ENCODE measurements at regions not wholly inside any gene's neighbourhood (a gene's known extent, or its start where the extent isn't known, plus 50 kb on each side); places are given as distances from the start of the nearest gene placed in this dataset.

DNA sequence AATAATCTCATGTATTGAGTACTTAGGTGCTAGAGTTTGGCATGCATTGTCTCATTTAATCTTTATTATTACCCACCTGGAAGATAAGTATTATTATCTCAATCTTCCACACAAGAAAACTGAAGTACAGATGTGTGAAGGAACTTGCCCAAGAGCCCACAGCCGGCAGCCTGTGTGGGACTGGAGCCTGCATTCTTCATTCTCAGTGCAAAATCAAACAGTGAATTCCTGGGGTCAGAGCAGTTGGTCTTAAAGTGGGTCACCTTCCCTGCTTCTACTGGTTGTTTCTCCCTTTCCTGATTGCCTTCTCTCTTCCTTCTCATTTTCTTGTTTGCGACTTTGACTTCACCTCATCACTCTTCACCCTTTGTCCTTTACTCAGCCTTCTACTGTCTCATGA lies 144.7 kb upstream of the LYZL1 start:
- in situ Hi-C loops (cut with MboI; ENCODE audit: low sequenced_read_pairs, unreplicated experiment): loop anchor here (25.0 kb wide), 1 partner anchor 482 kb away; no protein-coding TSS in a partner anchor
- TF ChIP-seq, protein P1, sequence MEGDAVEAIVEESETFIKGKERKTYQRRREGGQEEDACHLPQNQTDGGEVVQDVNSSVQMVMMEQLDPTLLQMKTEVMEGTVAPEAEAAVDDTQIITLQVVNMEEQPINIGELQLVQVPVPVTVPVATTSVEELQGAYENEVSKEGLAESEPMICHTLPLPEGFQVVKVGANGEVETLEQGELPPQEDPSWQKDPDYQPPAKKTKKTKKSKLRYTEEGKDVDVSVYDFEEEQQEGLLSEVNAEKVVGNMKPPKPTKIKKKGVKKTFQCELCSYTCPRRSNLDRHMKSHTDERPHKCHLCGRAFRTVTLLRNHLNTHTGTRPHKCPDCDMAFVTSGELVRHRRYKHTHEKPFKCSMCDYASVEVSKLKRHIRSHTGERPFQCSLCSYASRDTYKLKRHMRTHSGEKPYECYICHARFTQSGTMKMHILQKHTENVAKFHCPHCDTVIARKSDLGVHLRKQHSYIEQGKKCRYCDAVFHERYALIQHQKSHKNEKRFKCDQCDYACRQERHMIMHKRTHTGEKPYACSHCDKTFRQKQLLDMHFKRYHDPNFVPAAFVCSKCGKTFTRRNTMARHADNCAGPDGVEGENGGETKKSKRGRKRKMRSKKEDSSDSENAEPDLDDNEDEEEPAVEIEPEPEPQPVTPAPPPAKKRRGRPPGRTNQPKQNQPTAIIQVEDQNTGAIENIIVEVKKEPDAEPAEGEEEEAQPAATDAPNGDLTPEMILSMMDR (IDR thresholded peaks at IDR 0.05; ENCODE audit: borderline replicate concordance, control extremely low read depth, extremely low read depth, insufficient read depth, missing control alignments): no peak
- no peak for DNase-seq (ENCODE audit: low spot score)

DNA sequence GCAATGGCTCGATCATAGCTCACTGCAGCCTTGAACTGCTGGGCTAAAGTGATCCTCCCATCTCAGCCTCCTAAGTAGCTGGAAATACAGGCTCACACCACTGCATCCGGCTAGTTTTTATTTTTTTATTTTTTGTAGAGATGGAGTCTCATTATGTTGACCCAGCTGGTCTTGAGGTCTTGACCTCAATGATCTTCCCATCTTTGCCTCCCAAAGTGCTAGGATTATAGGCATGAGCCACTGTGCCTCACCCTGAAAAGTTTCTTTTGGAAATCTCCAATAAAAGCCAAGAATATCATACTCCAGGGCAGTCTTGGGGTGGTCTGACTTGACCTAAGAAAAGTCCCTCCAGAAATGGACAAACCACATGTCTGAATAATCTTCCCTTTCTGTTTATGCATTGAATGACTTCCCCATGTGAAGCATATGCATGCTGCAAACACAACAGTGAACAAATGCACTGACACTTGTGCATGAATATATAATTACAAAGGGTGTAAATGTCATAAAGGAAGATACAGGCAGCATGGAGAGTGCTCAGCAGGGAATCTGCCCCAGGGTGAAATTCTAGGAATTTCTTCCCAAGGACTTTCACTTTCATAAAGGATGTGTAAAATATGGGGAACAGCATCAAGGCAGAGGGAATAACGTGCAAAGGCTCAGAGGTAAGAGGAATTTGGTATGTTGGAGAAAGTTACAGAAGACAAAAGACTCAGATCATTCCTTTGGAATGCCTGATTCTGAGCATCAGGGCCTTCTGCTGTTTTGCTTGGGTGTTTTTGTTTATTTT lies 142.4 kb upstream of the LYZL1 start:
- in situ Hi-C loops (cut with MboI; ENCODE audit: low sequenced_read_pairs, unreplicated experiment): loop anchor here (25.0 kb wide), 1 partner anchor 484 kb away; no protein-coding TSS in a partner anchor
- TF ChIP-seq, protein P1 (IDR thresholded peaks at IDR 0.05; ENCODE audit: borderline replicate concordance, control extremely low read depth, extremely low read depth, insufficient read depth, missing control alignments): no peak

DNA sequence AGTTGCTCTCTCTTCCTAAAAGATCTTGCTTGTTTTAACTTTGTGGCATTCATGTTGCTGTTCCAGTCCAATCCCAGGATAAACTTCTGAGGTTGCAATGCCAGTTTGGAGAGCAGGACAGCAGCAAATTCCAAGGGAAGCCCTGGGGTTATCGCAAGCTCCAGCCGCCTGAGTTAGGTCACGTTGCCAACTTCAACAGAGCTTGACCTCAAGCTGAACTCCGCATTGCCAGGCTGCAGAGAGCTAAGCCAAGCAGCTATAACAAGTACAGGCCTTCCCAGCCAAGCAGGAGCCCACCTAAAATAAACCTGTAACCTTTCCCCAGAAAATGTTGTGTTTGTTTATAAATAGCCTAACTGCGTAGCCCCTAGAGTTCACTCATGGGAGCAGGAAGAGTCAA lies 138.9 kb upstream of the LYZL1 start:
- no peak for DNase-seq (ENCODE audit: low spot score)
- TF ChIP-seq, protein P1 (IDR thresholded peaks at IDR 0.05; ENCODE audit: borderline replicate concordance, control extremely low read depth, extremely low read depth, insufficient read depth, missing control alignments): no peak
- in situ Hi-C loops (cut with MboI; ENCODE audit: low sequenced_read_pairs, unreplicated experiment): no loop called here

More for the DNA sequence above, 142.4 kb upstream of the LYZL1 start:
- no peak for DNase-seq (ENCODE audit: low spot score)

DNA sequence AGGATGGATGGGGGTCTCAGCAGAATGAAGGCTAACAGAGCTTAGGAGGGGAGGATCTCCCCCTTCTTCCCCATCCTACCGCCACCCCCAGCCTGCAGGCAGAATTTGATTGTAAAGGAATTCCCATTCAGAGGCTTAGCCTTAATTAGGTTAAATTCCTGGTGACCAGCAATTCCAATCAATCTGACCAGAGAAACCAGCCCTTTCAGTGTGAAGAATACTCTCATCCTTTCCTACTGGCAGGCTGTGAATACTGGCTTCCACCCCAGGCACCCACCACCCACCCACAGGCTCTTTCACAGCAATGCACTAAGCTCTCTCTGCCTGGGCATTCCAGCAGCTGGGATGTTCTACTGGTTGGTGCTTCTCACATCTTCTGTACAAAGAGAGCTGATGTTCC lies 137.9 kb upstream of the LYZL1 start:
- in situ Hi-C loops (cut with MboI; ENCODE audit: low sequenced_read_pairs, unreplicated experiment): no loop called here
- TF ChIP-seq, protein P1 (IDR thresholded peaks at IDR 0.05; ENCODE audit: borderline replicate concordance, control extremely low read depth, extremely low read depth, insufficient read depth, missing control alignments): no peak
- DNase-seq (ENCODE audit: low spot score): no peak

DNA sequence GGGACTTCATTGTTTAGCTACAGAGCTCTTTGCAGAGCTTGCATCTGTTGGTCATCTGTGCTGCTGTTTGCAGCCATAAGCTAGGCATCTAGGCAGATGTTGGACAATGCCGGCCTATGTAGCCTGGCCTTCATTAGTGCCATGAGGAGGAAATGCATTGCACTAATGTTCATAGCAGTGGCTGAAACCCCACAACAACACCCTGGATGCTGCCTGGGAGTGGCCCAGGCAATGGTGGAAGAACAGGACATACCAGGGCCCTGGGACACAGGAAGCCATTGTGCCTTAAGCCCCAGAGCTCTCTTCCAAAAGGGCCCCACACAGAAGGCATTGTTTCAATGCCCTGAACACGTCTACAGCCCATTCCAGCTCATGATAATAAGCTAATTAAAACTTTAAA lies 131.5 kb upstream of the LYZL1 start:
- in situ Hi-C loops (cut with MboI; ENCODE audit: low sequenced_read_pairs, unreplicated experiment): no loop called here
- DNase-seq (ENCODE audit: low spot score): no peak
- TF ChIP-seq, protein P1 (IDR thresholded peaks at IDR 0.05; ENCODE audit: borderline replicate concordance, control extremely low read depth, extremely low read depth, insufficient read depth, missing control alignments): no peak

DNA sequence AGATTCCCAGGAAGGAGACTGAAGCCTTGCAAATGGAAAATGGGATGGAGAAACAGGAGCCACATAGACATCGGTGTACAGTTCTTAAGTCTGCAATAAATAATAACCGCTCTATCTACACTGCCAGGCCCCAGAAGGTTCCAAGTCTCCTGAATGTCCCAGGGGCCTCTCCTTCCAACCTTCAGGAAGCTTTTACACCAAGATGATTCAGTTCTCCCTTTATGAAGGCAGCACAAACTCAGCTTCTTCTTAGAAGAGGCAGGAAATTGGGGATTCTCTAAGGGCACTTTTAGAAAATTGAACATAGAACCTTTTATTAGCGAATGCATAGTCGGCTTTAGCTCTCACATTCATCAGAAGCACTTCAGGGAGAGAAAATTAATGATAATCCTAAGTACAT lies 130.8 kb upstream of the LYZL1 start:
- TF ChIP-seq, protein P1 (IDR thresholded peaks at IDR 0.05; ENCODE audit: borderline replicate concordance, control extremely low read depth, extremely low read depth, insufficient read depth, missing control alignments): no peak
- in situ Hi-C loops (cut with MboI; ENCODE audit: low sequenced_read_pairs, unreplicated experiment): no loop called here
- DNase-seq (ENCODE audit: low spot score): no peak
